H1 (cell line): ENCODE measurements at regions not wholly inside any gene's neighbourhood (a gene's known extent, or its start where the extent isn't known, plus 50 kb on each side); places are given as distances from the start of the nearest gene placed in this dataset.

Experiments
- CTCF ChIA-PET: fragments of 300-600 bp; sonication (Branson Sonifier 250); formaldehyde crosslinking; loops from one replicate; lab custom pipeline; 2021; ENCODE audit not compliant: partially characterized antibody; lab: Charles Lee
- POLR2A ChIA-PET: fragments of 300-600 bp; sonication (Branson Sonifier 250); formaldehyde crosslinking; loops from one replicate; lab custom pipeline; 2021; ENCODE audit warnings: inconsistent platforms; ENCODE audit not compliant: partially characterized antibody; lab: Charles Lee
- DNase-seq, 2 experiments: peaks; one replicate each; pipeline versions ENCODE4 v3.0.0 to v3.0.0-alpha.2; 2010 to 2022; ENCODE audit warnings: low spot score in 2 of 2, low read depth in 1 of 2, mixed read lengths in 1 of 2
- FAIRE-seq: peaks from 2 replicates; lab custom pipeline; 2011; peaks lifted over from hg19 to GRCh38; lab: Jason Lieb, UNC
- H2AFZ ChIP-seq: 2 replicates; pipeline ENCODE4 v1.8.1; 2012; ENCODE audit warnings: low read length, inconsistent platforms
- H2AK5ac ChIP-seq: 2 replicates; pipeline ENCODE4 v1.6.1; 2013; ENCODE audit warnings: low read depth, low read length
- H2BK120ac ChIP-seq: replicated peaks from 2 replicates; pipeline ENCODE3; 2013; ENCODE audit warnings: low read depth, low read length, inconsistent platforms
- H2BK12ac ChIP-seq: 2 replicates; pipeline ENCODE4 v1.6.1; 2013; ENCODE audit warnings: low read depth, low read length
- H2BK15ac ChIP-seq: 2 replicates; pipeline ENCODE4 v1.6.1; 2013; ENCODE audit warnings: low read length
- H2BK20ac ChIP-seq: 2 replicates; pipeline ENCODE4 v1.6.1; 2013; ENCODE audit warnings: low read length
- H2BK5ac ChIP-seq: 2 replicates; pipeline ENCODE4 v1.6.1; 2013; ENCODE audit warnings: low read depth, low read length
- H3K14ac ChIP-seq: 2 replicates; pipeline ENCODE4 v1.6.1; 2013; ENCODE audit warnings: inconsistent platforms; ENCODE audit not compliant: insufficient read length
- H3K18ac ChIP-seq: 2 replicates; pipeline ENCODE4 v1.6.1; 2013; ENCODE audit warnings: low read length; ENCODE audit errors: extremely low read depth
- H3K23ac ChIP-seq: 2 replicates; pipeline ENCODE4 v1.6.1; 2013; ENCODE audit warnings: inconsistent platforms; ENCODE audit not compliant: insufficient read length
- H3K23me2 ChIP-seq: 2 replicates; pipeline ENCODE4 v1.6.1; 2013; ENCODE audit warnings: low read depth, low read length
- H3K27ac ChIP-seq: 2 replicates; pipeline ENCODE4 v1.6.1; 2011; ENCODE audit warnings: low read depth, low read length, inconsistent platforms
- H3K27me3 ChIP-seq, 4 experiments: replicated peaks in 1 of 4; 1 replicate in 1 of 4; 2 replicates in 3 of 4; pipeline versions ENCODE4 v1.6.1 to v1.8.1; 2011 to 2013; ENCODE audit warnings: low read length in 3 of 4, mild to moderate bottlenecking in 3 of 4, inconsistent platforms in 2 of 4, mixed read lengths in 2 of 4, moderate library complexity in 1 of 4; ENCODE audit not compliant: control insufficient read depth in 3 of 4, insufficient read depth in 3 of 4; ENCODE audit errors: extremely low read depth in 1 of 4
- H3K36me3 ChIP-seq, 4 experiments: 2 replicates each; pipeline versions ENCODE4 v1.6.1 to v1.8.1; 2011 to 2013; ENCODE audit warnings: mild to moderate bottlenecking in 4 of 4, low read length in 3 of 4, moderate library complexity in 2 of 4, control low read depth in 1 of 4, inconsistent platforms in 1 of 4; ENCODE audit not compliant: insufficient read depth in 4 of 4, control insufficient read depth in 2 of 4
- H3K4ac ChIP-seq: replicated peaks from 2 replicates; pipeline ENCODE3; 2013; ENCODE audit warnings: low read length, low read depth, mixed read lengths, inconsistent platforms; ENCODE audit not compliant: insufficient read length
- H3K4me1 ChIP-seq, 4 experiments: replicated peaks in 1 of 4; 1 replicate in 1 of 4; 2 replicates in 3 of 4; pipeline versions ENCODE4 v1.6.1 to v1.8.1; 2011 to 2013; ENCODE audit warnings: low read length in 3 of 4, inconsistent platforms in 2 of 4, mixed read lengths in 1 of 4; ENCODE audit not compliant: insufficient read depth in 4 of 4, control insufficient read depth in 3 of 4
- H3K4me2 ChIP-seq, 2 experiments: 2 replicates each; pipeline versions ENCODE4 v1.6.1 to v1.8.1; 2011 to 2013; ENCODE audit warnings: low read depth in 2 of 2, low read length in 2 of 2, control low read depth in 1 of 2, inconsistent platforms in 1 of 2, mild to moderate bottlenecking in 1 of 2; ENCODE audit not compliant: insufficient read depth in 1 of 2
- H3K4me3 ChIP-seq, 4 experiments: fragments of 200-600, 300-600 bp in 1 of 4; sonication (generic), shearing (Covaris generic), sonication (Bioruptor Twin) in 1 of 4; 2 replicates each; pipeline versions ENCODE4 v1.5.1 to v1.8.1; 2011 to 2016; ENCODE audit warnings: low read length in 4 of 4, low read depth in 3 of 4, control low read depth in 2 of 4, inconsistent platforms in 2 of 4, mild to moderate bottlenecking in 2 of 4, mixed read lengths in 1 of 4, moderate library complexity in 1 of 4; ENCODE audit not compliant: insufficient read depth in 2 of 4; ENCODE audit errors: extremely low read depth in 1 of 4
- H3K56ac ChIP-seq: replicated peaks from 2 replicates; pipeline ENCODE3; 2013; ENCODE audit warnings: low read depth, mild to moderate bottlenecking, mixed read lengths, low read length, inconsistent platforms; ENCODE audit not compliant: insufficient read length
- H3K79me1 ChIP-seq: 2 replicates; pipeline ENCODE4 v1.6.1; 2013; ENCODE audit warnings: low read depth, low read length, control low read depth
- H3K79me2 ChIP-seq, 2 experiments: 2 replicates each; pipeline versions ENCODE4 v1.6.1 to v1.8.1; 2012 to 2013; ENCODE audit warnings: low read length in 2 of 2, mild to moderate bottlenecking in 2 of 2, inconsistent platforms in 1 of 2; ENCODE audit not compliant: insufficient read depth in 2 of 2, control insufficient read depth in 1 of 2
- H3K9ac ChIP-seq, 4 experiments: replicated peaks in 1 of 4; 1 replicate in 1 of 4; 2 replicates in 3 of 4; pipeline versions ENCODE4 v1.6.1 to v1.8.1; 2011 to 2013; ENCODE audit warnings: low read depth in 3 of 4, low read length in 3 of 4, control low read depth in 2 of 4, mild to moderate bottlenecking in 2 of 4, moderate library complexity in 2 of 4, inconsistent platforms in 1 of 4; ENCODE audit errors: extremely low read depth in 1 of 4
- H3K9me3 ChIP-seq, 2 experiments: 2 replicates each; pipeline versions ENCODE4 v1.6.1 to v1.8.1; 2012 to 2013; ENCODE audit warnings: mild to moderate bottlenecking in 2 of 2, moderate library complexity in 2 of 2, control low read depth in 1 of 2, inconsistent platforms in 1 of 2, low read depth in 1 of 2, low read length in 1 of 2, mixed read lengths in 1 of 2; ENCODE audit not compliant: insufficient read depth in 2 of 2
- H4K20me1 ChIP-seq, 2 experiments: replicated peaks in 1 of 2; 2 replicates each; pipeline versions ENCODE3 to v1.8.1; 2011 to 2013; ENCODE audit warnings: inconsistent platforms in 2 of 2, low read length in 2 of 2, mild to moderate bottlenecking in 1 of 2; ENCODE audit not compliant: insufficient read depth in 2 of 2, control insufficient read depth in 1 of 2
- H4K5ac ChIP-seq: 2 replicates; pipeline ENCODE4 v1.6.1; 2013; ENCODE audit warnings: low read length, low read depth, mixed read lengths, inconsistent platforms; ENCODE audit not compliant: insufficient read length
- H4K8ac ChIP-seq: 2 replicates; pipeline ENCODE4 v1.8.0; 2013; ENCODE audit warnings: mild to moderate bottlenecking, moderate library complexity, low read length, inconsistent platforms; ENCODE audit not compliant: insufficient read depth; ENCODE audit errors: extremely low read depth
- H4K91ac ChIP-seq: replicated peaks from 2 replicates; pipeline ENCODE3; 2013; ENCODE audit warnings: low read length, mixed read lengths, inconsistent platforms; ENCODE audit not compliant: insufficient read length
- BACH1 ChIP-seq: IDR thresholded peaks from 2 replicates; pipeline ENCODE4 v1.6.1; 2012; ENCODE audit warnings: low read length, improper control_type of control experiment
- CHD2 ChIP-seq: IDR thresholded peaks from 2 replicates; pipeline ENCODE4 v1.6.1; 2012; ENCODE audit warnings: low read length, improper control_type of control experiment
- CREB1 ChIP-seq: IDR thresholded peaks from 2 replicates; pipeline ENCODE4 v1.6.1; 2012; ENCODE audit warnings: inconsistent platforms
- EZH2 ChIP-seq: fragments of 200-600 bp; sonication (generic); IDR thresholded peaks from 2 replicates; pipeline ENCODE4 v1.7.1; 2012; ENCODE audit warnings: low read depth, mild to moderate bottlenecking, moderate library complexity, low read length, inconsistent platforms; ENCODE audit not compliant: severe bottlenecking
- JUND ChIP-seq: IDR thresholded peaks from 2 replicates; pipeline ENCODE4 v1.6.1; 2011; ENCODE audit warnings: mild to moderate bottlenecking, improper control_type of control experiment, low read length
- KDM5A ChIP-seq: fragments of 200-600 bp; IDR thresholded peaks from 2 replicates; pipeline ENCODE4 v1.7.1; 2012; ENCODE audit warnings: mild to moderate bottlenecking, low read length, inconsistent platforms, mixed read lengths
- MAFK ChIP-seq: IDR thresholded peaks from 2 replicates; pipeline ENCODE4 v1.6.1; 2012; ENCODE audit warnings: low read depth, mild to moderate bottlenecking, improper control_type of control experiment, low read length
- NANOG ChIP-seq: IDR thresholded peaks from 2 replicates; pipeline ENCODE4 v1.6.1; 2011; ENCODE audit warnings: low read length, low read depth, mild to moderate bottlenecking, inconsistent platforms; ENCODE audit not compliant: insufficient read depth, poor library complexity, severe bottlenecking
- SIRT6 ChIP-seq: IDR thresholded peaks from one replicate; pipeline ENCODE4 v1.7.1; 2012; ENCODE audit warnings: low read length, inconsistent platforms
- SIX5 ChIP-seq: IDR thresholded peaks from 2 replicates; pipeline ENCODE4 v1.6.1; 2011; ENCODE audit warnings: mild to moderate bottlenecking, low read depth, low read length
- SUZ12 ChIP-seq: fragments of 200-600 bp; sonication (generic); IDR thresholded peaks from 2 replicates; pipeline ENCODE4 v1.6.1; 2012; ENCODE audit warnings: mild to moderate bottlenecking, inconsistent platforms, low read length, moderate library complexity, mixed read lengths
- WGBS, 2 experiments: shearing (Covaris generic) in 1 of 2; methylation state at CpG; one replicate each; pipeline versions ENCODE4 v1.1.6 to v1.1.7; 2013 to 2015; ENCODE audit warnings: low lambda C conversion rate in 2 of 2, mixed read lengths in 2 of 2, inconsistent platforms in 1 of 2, low coverage in 1 of 2, missing lambda C conversion rate in 1 of 2; ENCODE audit not compliant: insufficient replicate concordance in 2 of 2, insufficient coverage in 1 of 2, insufficient read length in 1 of 2; ENCODE audit errors: extremely low coverage in 1 of 2, missing lambda C conversion rate in 1 of 2; 5-methylcytosine and 5-hydroxymethylcytosine counted together
- TF ChIP-seq, protein P1 (sequence below), 3 experiments: IDR thresholded peaks; 1 replicate in 2 of 3; 2 replicates in 1 of 3; pipeline versions ENCODE4 v1.5.1 to v1.6.1; 2011; ENCODE audit warnings: low read length in 3 of 3, mild to moderate bottlenecking in 3 of 3, inconsistent platforms in 2 of 3, low read depth in 1 of 3, moderate library complexity in 1 of 3; ENCODE audit not compliant: insufficient read depth in 1 of 3; ENCODE audit errors: control extremely low read depth in 1 of 3

DNA sequence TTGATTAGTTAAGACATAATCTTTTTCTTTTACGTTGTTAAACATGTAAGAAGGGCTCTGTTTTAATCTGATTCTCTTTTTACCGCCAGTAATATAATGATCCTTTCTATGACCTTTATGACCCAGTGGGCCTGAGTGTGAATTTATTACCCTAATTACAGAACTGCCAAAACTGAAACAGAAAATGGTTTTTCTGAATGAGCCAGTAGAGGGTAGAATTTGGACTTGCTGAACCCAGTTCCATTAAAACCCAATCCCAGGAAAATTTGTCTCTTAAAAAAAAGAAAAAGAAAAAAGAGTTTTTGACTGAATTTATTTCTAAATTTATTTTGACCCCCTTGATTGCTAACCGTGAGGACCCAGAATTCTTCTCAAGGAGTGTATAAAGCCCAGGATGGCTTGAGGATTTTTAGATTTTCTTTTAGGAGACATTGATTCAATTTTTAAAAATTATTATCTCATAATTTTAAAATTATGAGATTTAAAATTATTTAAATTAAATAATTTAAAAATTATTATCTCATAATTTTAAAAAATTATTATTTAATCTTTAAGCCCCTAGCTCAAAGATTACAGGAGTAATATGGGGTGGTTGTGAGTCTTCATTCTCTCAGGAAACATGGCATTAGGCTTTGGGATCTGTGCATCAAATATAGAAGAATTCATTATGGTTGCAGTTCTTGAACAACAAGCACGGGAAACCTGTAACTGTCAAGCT lies 94.1 kb upstream of the GLIS3 start:
- Histone ChIP-seq H4K91ac (no peak overlapping the region), H2BK20ac (no peak overlapping the region), H4K5ac (no peak overlapping the region), H3K79me2 (no peaks in the 10 kb centered on the region), H3K4ac (no peak overlapping the region), H2BK5ac (no peak overlapping the region), H3K56ac (no peak overlapping the region), H3K4me2 (no peak overlapping the region), H3K9ac (no peak overlapping the region), H2BK12ac (no peak overlapping the region), H4K20me1 (no peaks in the 10 kb centered on the region), H3K36me3 (no peaks in the 10 kb centered on the region), H2AK5ac (no peak overlapping the region), H3K27ac (no peak overlapping the region), H3K14ac (no peak overlapping the region), H3K4me1 (peaks cover 0 to 3% (median 0%) of the 10 kb centered on the region in 4 experiments; a peak in 1 of 7 replicates), H3K9me3 (no peaks in the 10 kb centered on the region), H3K79me1 (no peaks in the 10 kb centered on the region), H4K8ac (no peak overlapping the region), H3K4me3 (no peak overlapping the region), H3K23ac (no peak overlapping the region), H2BK15ac (no peak overlapping the region), H2AFZ (no peak overlapping the region), H3K23me2 (no peaks in the 10 kb centered on the region; the same call in 1 of the 2 replicates), H2BK120ac (no peak overlapping the region), H3K27me3 (no peaks in the 10 kb centered on the region), H3K18ac (no peak overlapping the region)
- DNase-seq, result no peak
- ChIA-PET POLR2A (no interaction called here), CTCF (interaction anchor here (1.6 to 2.2 kb wide), 2 partner anchors 14 to 155 kb away, joined by 3 to 8 read pairs; no protein-coding TSS in a partner anchor)
- 87% methylated on average over 4 of the region's 4 CpGs; no CpG with 5 or more reads in 1 of the 2 experiments for WGBS, 2 experiments
- FAIRE-seq, result no peak
- TF ChIP-seq SUZ12, result no peak
- TF ChIP-seq EZH2, result no peak
- TF ChIP-seq, protein P1, sequence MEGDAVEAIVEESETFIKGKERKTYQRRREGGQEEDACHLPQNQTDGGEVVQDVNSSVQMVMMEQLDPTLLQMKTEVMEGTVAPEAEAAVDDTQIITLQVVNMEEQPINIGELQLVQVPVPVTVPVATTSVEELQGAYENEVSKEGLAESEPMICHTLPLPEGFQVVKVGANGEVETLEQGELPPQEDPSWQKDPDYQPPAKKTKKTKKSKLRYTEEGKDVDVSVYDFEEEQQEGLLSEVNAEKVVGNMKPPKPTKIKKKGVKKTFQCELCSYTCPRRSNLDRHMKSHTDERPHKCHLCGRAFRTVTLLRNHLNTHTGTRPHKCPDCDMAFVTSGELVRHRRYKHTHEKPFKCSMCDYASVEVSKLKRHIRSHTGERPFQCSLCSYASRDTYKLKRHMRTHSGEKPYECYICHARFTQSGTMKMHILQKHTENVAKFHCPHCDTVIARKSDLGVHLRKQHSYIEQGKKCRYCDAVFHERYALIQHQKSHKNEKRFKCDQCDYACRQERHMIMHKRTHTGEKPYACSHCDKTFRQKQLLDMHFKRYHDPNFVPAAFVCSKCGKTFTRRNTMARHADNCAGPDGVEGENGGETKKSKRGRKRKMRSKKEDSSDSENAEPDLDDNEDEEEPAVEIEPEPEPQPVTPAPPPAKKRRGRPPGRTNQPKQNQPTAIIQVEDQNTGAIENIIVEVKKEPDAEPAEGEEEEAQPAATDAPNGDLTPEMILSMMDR (IDR thresholded peaks at IDR 0.05; ENCODE audit: control extremely low read depth in 1 of 3, insufficient read depth in 1 of 3, low read depth in 1 of 3, low read length in 3 of 3), result no peak
- TF ChIP-seq MAFK, result no peak
- TF ChIP-seq KDM5A, result no peak
- TF ChIP-seq CREB1, result no peak
- no peak for TF ChIP-seq CHD2
- TF ChIP-seq NANOG, result no peak
- no peak for TF ChIP-seq SIRT6
- TF ChIP-seq SIX5, result no peak
- TF ChIP-seq JUND, result no peak
- TF ChIP-seq BACH1, result no peak
